GM23338 (cell line): ENCODE measurements at regions not wholly inside any gene's neighbourhood (a gene's known extent, or its start where the extent isn't known, plus 50 kb on each side); places are given as distances from the start of the nearest gene placed in this dataset.

Source experiments
- ATAC-seq: fragments of 200-7000 bp; cut with Tn5 transposase; 3 replicates; pipeline ENCODE4 v1.9.1; 2020
- DNase-seq: peaks from one replicate; pipeline ENCODE4 v3.0.0-alpha.2; 2015; ENCODE audit warnings: low spot score
- H2AFZ ChIP-seq: fragments of 200-600 bp; sonication (generic); 2 replicates; pipeline ENCODE4 v1.8.0; 2016; ENCODE audit warnings: antibody characterized with exemption, mild to moderate bottlenecking, moderate library complexity
- H3F3A ChIP-seq: fragments of 200-600 bp; sonication (generic); replicated peaks from 2 replicates; pipeline ENCODE4 v1.8.0; 2017; ENCODE audit warnings: antibody characterized with exemption, mixed run types, low read depth
- H3K27ac ChIP-seq: fragments of 200-600 bp; sonication (generic); 2 replicates; pipeline ENCODE4 v1.6.1; 2016; ENCODE audit warnings: low read depth
- H3K27me3 ChIP-seq: fragments of 200-600 bp; sonication (generic); 2 replicates; pipeline ENCODE4 v1.8.0; 2016; ENCODE audit warnings: mild to moderate bottlenecking, mixed run types, moderate library complexity; ENCODE audit not compliant: insufficient read depth
- H3K36me3 ChIP-seq: fragments of 200-600 bp; sonication (generic); 2 replicates; pipeline ENCODE4 v1.8.0; 2016; ENCODE audit warnings: mild to moderate bottlenecking; ENCODE audit not compliant: insufficient read depth
- H3K4me1 ChIP-seq: fragments of 200-600 bp; sonication (generic); 2 replicates; pipeline ENCODE4 v1.8.0; 2016; ENCODE audit warnings: mild to moderate bottlenecking, moderate library complexity; ENCODE audit not compliant: insufficient read depth
- H3K4me2 ChIP-seq: fragments of 200-600 bp; sonication (generic); 2 replicates; pipeline ENCODE4 v1.7.1; 2017; ENCODE audit warnings: mixed run types
- H3K4me3 ChIP-seq: fragments of 200-600 bp; sonication (generic); 2 replicates; pipeline ENCODE4 v1.6.1; 2016; ENCODE audit warnings: mixed run types
- H3K79me2 ChIP-seq: fragments of 200-600 bp; sonication (generic); replicated peaks from 2 replicates; pipeline ENCODE4 v1.8.0; 2017; ENCODE audit warnings: mild to moderate bottlenecking; ENCODE audit not compliant: insufficient read depth
- H3K9me2 ChIP-seq: fragments of 200-600 bp; sonication (generic); 2 replicates; pipeline ENCODE4 v1.8.0; 2017; ENCODE audit not compliant: insufficient read depth
- H4K20me1 ChIP-seq: fragments of 200-600 bp; sonication (generic); replicated peaks from 2 replicates; pipeline ENCODE4 v1.8.0; 2017; ENCODE audit warnings: mild to moderate bottlenecking; ENCODE audit not compliant: insufficient read depth
- H3K27ac Mint-ChIP-seq: 2 replicates; pipeline ENCODE4 v1.8.0; 2020; ENCODE audit warnings: inconsistent platforms, mild to moderate bottlenecking, moderate library complexity, mixed read lengths
- H3K27me3 Mint-ChIP-seq: 3 replicates; pipeline ENCODE4 v1.8.0; 2022; ENCODE audit warnings: low read depth, mild to moderate bottlenecking, moderate library complexity, mixed read lengths, inconsistent platforms; ENCODE audit not compliant: insufficient read depth, poor library complexity
- H3K36me3 Mint-ChIP-seq: 3 replicates; pipeline ENCODE4 v1.8.0; 2021; ENCODE audit warnings: low read depth, mild to moderate bottlenecking, inconsistent platforms, moderate library complexity, mixed read lengths
- H3K4me1 Mint-ChIP-seq: 3 replicates; pipeline ENCODE4 v1.8.0; 2020; ENCODE audit warnings: mild to moderate bottlenecking, inconsistent platforms, mixed read lengths
- H3K4me3 Mint-ChIP-seq: 3 replicates; pipeline ENCODE4 v1.8.0; 2021; ENCODE audit warnings: moderate library complexity, mild to moderate bottlenecking, inconsistent platforms, mixed read lengths
- H3K9me3 Mint-ChIP-seq: 3 replicates; pipeline ENCODE4 v1.8.0; 2020; ENCODE audit warnings: moderate library complexity, mild to moderate bottlenecking, inconsistent platforms, mixed read lengths
- CREB1 ChIP-seq: fragments of 250-450 bp; sonication (Bioruptor Pico); IDR thresholded peaks from 2 replicates; pipeline ENCODE4 v1.5.0; 2020; ENCODE audit warnings: low read depth, mild to moderate bottlenecking, moderate library complexity
- CTCF ChIP-seq, 2 experiments: fragments of 200-600 bp in 1 of 2; sonication (generic) in 1 of 2; conservative IDR thresholded peaks; 2 replicates each; pipeline versions ENCODE4 v1.5.1 to v1.6.1; 2016 to 2017; ENCODE audit warnings: antibody characterized with exemption in 2 of 2, low read depth in 2 of 2, mild to moderate bottlenecking in 2 of 2, moderate library complexity in 1 of 2
- EZH2 ChIP-seq: fragments of 200-600 bp; sonication (generic); IDR thresholded peaks from one replicate; pipeline ENCODE4 v1.8.0; 2017; ENCODE audit warnings: antibody characterized with exemption, mild to moderate bottlenecking, low read depth; ENCODE audit not compliant: unreplicated experiment
- EZH2phosphoT487 ChIP-seq: fragments of 200-600 bp; sonication (generic); IDR thresholded peaks from one replicate; pipeline ENCODE4 v1.8.1; 2018; ENCODE audit warnings: antibody characterized with exemption; ENCODE audit not compliant: unreplicated experiment
- JUNB ChIP-seq: IDR thresholded peaks from one replicate; pipeline ENCODE4 v1.6.1; 2016; ENCODE audit warnings: antibody characterized with exemption; ENCODE audit not compliant: unreplicated experiment
- NANOG ChIP-seq: IDR thresholded peaks from 2 replicates; pipeline ENCODE4 v1.6.1; 2016; ENCODE audit warnings: antibody characterized with exemption, borderline replicate concordance
- POLR2AphosphoS5 ChIP-seq: IDR thresholded peaks from 2 replicates; pipeline ENCODE4 v1.6.1; 2016; ENCODE audit warnings: antibody characterized with exemption, low read depth
- REST ChIP-seq: IDR thresholded peaks from one replicate; pipeline ENCODE4 v1.6.1; 2018; ENCODE audit warnings: antibody characterized with exemption; ENCODE audit not compliant: unreplicated experiment
- STAT1 ChIP-seq: IDR thresholded peaks from one replicate; pipeline ENCODE4 v1.6.1; 2016; ENCODE audit warnings: antibody characterized with exemption; ENCODE audit not compliant: unreplicated experiment
- ZNF114 ChIP-seq: fragments of 250-450 bp; sonication (Bioruptor Pico); IDR thresholded peaks from 2 replicates; pipeline ENCODE4 v1.5.0; 2020; ENCODE audit warnings: mild to moderate bottlenecking, moderate library complexity
- ZNF331 ChIP-seq: fragments of 250-450 bp; sonication (Bioruptor Pico); IDR thresholded peaks from 2 replicates; pipeline ENCODE4 v1.5.0; 2020; ENCODE audit warnings: low read depth, mild to moderate bottlenecking, moderate library complexity
- ZNF462 ChIP-seq: fragments of 250-450 bp; sonication (Bioruptor Pico); IDR thresholded peaks from 2 replicates; pipeline ENCODE4 v1.5.0; 2020; ENCODE audit warnings: mild to moderate bottlenecking, moderate library complexity
- TF ChIP-seq, protein P1 (sequence below): IDR thresholded peaks from 2 replicates; pipeline ENCODE4 v1.6.1; 2016; ENCODE audit warnings: antibody characterized with exemption

DNA sequence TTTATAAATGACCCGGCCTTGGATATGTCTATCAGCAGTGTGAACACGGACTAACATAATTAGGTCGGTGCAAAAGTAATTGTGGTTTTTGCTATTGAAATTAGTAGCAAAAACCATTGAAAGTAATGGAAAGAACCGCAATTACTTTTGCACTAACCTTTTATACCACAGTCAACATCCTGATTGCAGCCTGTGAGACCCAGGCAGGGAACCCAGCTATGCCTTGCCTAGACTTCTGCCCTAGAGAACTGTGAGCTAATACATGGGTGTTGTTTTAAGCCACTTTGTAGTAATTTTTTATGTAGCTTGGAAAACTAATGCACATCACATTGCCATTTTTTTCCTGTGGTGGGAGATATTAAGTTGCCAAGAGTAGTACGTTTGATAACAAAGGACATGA is 120.7 kb downstream of the SCG2 start:
- no peaks in the 10 kb centered on the region for H3K4me1 Mint-ChIP-seq
- Histone ChIP-seq H3K4me2 (no peak overlapping the region), H2AFZ (no peak overlapping the region), H3K36me3 (no peaks in the 10 kb centered on the region), H3K9me2 (no peaks in the 10 kb centered on the region), H3K27me3 (no peaks in the 10 kb centered on the region), H3K27ac (no peak overlapping the region), H3K79me2 (no peaks in the 10 kb centered on the region), H4K20me1 (no peaks in the 10 kb centered on the region), H3K4me1 (no peaks in the 10 kb centered on the region), H3F3A (no peaks in the 10 kb centered on the region), H3K4me3 (no peak overlapping the region)
- DNase-seq (no peak), ATAC-seq (no peak)
- no peak for TF ChIP-seq STAT1
- TF ChIP-seq ZNF114 (CRISPR knock-in tag), result no peak
- TF ChIP-seq NANOG, result no peak
- TF ChIP-seq EZH2phosphoT487, result no peak
- TF ChIP-seq ZNF331, result no peak
- no peak for TF ChIP-seq EZH2
- no peak for TF ChIP-seq REST
- TF ChIP-seq JUNB, result no peak
- TF ChIP-seq, protein P1, sequence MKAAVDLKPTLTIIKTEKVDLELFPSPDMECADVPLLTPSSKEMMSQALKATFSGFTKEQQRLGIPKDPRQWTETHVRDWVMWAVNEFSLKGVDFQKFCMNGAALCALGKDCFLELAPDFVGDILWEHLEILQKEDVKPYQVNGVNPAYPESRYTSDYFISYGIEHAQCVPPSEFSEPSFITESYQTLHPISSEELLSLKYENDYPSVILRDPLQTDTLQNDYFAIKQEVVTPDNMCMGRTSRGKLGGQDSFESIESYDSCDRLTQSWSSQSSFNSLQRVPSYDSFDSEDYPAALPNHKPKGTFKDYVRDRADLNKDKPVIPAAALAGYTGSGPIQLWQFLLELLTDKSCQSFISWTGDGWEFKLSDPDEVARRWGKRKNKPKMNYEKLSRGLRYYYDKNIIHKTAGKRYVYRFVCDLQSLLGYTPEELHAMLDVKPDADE, result no peak
- no peak for TF ChIP-seq CREB1
- no peak for TF ChIP-seq CTCF (conservative IDR thresholded peaks at IDR 0.05; ENCODE audit: low read depth in 2 of 2)
- no peak for TF ChIP-seq ZNF462
- TF ChIP-seq POLR2AphosphoS5, result no peak
- H3K36me3 Mint-ChIP-seq, result no peaks in the 10 kb centered on the region
- H3K27ac Mint-ChIP-seq, result no peak overlapping the region
- no peak overlapping the region for H3K4me3 Mint-ChIP-seq
- H3K27me3 Mint-ChIP-seq, result peaks cover 2% of the 10 kb centered on the region
- H3K9me3 Mint-ChIP-seq, result no peaks in the 10 kb centered on the region
